GM12864 (cell line): ENCODE measurements at regions not wholly inside any gene's neighbourhood (a gene's known extent, or its start where the extent isn't known, plus 50 kb on each side); places are given as distances from the start of the nearest gene placed in this dataset.

Experiments used
- DNase-seq: peaks from one replicate; pipeline ENCODE4 v3.0.0-alpha.2; 2011; ENCODE audit warnings: low read depth
- H3K4me3 ChIP-seq: 2 replicates; pipeline ENCODE4 v1.5.1; 2011; ENCODE audit warnings: mild to moderate bottlenecking, low read depth, low read length, control low read depth
- TF ChIP-seq, protein P1 (sequence below): IDR thresholded peaks from 2 replicates; pipeline ENCODE4 v1.5.1; 2011; ENCODE audit warnings: low read depth, mild to moderate bottlenecking, moderate library complexity, low read length, control low read depth, inconsistent platforms; ENCODE audit errors: missing control alignments

DNA sequence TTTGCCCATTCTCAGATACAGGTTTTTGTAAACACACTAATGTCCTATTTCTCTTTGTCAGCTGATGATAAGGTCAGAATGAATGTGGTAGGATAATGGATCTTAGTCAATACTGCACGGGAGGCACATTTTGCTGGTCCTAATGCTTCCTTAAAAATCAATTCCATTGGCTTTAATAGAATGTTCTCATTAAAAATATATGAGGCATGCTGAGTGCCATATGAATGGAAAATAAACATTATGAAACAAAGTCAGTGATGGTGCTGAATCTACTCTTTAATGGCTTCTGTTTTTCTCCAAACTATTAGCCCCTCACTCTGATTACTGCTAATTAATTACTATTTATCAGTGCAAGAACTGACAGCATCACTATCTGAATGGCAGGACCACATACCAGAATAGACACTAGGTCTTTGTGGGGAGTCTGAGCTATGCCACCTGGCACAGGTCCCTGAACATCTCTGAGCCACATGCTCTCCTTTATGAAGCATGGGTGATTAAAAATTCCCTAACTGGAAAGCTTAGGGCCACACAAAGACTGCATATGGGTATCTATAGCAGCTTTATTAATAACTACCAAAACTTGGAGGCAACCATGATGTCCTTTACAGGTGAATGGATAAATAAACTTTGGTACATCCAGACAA is 278.9 kb downstream of the MEX3B start:
- no peak for DNase-seq
- TF ChIP-seq, protein P1, sequence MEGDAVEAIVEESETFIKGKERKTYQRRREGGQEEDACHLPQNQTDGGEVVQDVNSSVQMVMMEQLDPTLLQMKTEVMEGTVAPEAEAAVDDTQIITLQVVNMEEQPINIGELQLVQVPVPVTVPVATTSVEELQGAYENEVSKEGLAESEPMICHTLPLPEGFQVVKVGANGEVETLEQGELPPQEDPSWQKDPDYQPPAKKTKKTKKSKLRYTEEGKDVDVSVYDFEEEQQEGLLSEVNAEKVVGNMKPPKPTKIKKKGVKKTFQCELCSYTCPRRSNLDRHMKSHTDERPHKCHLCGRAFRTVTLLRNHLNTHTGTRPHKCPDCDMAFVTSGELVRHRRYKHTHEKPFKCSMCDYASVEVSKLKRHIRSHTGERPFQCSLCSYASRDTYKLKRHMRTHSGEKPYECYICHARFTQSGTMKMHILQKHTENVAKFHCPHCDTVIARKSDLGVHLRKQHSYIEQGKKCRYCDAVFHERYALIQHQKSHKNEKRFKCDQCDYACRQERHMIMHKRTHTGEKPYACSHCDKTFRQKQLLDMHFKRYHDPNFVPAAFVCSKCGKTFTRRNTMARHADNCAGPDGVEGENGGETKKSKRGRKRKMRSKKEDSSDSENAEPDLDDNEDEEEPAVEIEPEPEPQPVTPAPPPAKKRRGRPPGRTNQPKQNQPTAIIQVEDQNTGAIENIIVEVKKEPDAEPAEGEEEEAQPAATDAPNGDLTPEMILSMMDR: no peak
- H3K4me3 ChIP-seq: no peak overlapping the region

DNA sequence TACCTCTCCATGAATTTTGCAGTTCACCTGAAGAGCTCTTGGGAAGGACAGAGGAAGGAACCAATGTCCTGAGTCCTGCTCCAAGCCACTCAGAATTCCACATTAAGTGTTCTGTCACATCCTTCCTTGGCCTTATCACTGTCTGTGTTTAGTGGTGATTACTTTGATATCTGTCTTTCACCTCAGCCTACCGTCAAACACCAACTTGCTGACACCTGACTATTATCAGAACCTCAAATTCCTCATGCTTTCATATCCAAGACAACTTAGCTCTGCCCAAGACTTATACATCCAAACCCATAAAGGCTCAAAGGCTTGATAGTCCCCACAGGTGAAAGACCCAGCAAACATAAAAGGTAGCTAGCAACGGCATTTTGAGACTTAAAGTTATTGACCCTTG is 280.0 kb downstream of the MEX3B start:
- H3K4me3 ChIP-seq: no peak overlapping the region
- no peak for DNase-seq
- TF ChIP-seq, protein P1: no peak

DNA sequence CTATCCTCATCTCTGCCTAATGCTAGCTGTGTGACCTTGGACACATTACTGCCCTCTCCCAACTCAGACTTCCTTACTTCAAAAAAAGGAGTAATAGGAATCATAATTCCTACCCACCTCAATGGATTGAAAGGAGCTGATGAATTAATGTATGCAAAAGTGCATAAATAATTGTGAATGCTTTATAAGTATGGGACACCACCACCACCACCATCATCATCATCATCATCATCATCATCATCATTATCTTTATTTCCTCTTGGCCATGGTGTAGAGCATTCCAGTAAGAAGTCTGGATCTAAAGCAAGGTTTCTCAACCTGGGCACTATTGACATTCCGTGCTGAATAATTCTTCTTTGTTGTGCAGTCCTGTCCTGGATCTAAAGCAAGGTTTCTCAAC is 282.5 kb downstream of the MEX3B start:
- DNase-seq: no peak
- TF ChIP-seq, protein P1: no peak
- no peak overlapping the region for H3K4me3 ChIP-seq

DNA sequence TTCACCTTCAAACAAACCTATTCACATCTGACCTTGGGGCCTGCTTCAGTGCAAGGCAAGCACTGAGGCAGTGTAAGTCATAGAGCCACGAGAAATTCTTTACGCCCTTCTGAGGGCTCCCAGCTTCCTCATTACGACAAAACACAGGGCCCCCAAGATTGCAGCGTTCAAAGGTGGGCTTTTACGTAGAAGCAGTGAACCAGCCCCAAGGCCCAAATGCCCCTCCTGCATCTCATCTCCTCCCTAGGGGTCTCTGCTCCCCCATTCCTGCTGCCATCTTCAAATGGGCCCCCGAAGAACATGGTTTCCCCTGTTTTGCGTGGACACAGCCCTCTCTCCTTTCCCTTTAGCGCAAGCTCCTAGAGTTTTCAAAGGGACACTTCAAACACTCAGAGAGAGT is 285.1 kb downstream of the MEX3B start:
- TF ChIP-seq, protein P1: no peak
- no peak for DNase-seq
- no peak overlapping the region for H3K4me3 ChIP-seq

DNA sequence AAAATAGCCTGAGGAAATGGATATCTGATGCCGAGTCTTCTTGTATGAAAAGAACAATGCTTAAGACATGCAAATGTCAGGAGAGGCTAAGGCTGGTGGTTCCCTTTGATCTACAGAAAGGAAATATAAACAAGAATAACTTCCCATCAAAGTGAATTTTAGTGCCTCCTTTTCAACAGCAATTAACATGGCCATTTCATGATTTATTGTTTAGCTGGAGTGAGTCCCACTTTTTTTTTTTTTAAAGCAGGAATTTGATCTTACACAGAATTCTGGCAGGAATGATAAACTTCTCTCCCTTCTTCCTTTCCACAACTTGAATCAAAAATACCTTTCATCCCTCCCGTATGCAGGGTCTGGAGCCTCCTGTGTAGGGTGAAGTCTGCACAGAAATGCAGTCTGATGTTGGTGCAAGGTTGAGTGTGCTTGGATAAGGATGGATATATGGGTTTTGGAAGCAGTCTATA is 287.0 kb downstream of the MEX3B start:
- DNase-seq: no peak
- H3K4me3 ChIP-seq: no peak overlapping the region
- TF ChIP-seq, protein P1: no peak

DNA sequence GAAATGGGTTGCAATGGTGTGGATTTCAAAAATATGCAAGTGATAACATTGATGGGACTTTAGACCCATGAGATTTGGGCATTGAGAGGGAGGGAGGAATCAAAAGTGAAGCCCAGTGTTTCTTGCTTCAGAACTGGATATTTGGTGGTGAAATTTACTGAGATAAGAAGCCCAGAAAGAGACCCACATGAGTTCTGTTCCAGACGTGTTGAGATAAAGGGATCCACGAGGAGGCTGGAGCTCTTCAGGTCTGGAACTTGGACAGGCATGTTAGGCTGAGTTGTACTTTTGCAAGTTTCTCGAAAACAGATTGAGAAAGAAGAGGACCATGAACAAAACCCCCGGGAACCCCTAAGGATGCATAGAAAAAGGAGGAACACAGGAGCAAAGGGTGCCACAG is 290.2 kb downstream of the MEX3B start:
- DNase-seq: no peak
- TF ChIP-seq, protein P1: no peak
- no peak overlapping the region for H3K4me3 ChIP-seq

DNA sequence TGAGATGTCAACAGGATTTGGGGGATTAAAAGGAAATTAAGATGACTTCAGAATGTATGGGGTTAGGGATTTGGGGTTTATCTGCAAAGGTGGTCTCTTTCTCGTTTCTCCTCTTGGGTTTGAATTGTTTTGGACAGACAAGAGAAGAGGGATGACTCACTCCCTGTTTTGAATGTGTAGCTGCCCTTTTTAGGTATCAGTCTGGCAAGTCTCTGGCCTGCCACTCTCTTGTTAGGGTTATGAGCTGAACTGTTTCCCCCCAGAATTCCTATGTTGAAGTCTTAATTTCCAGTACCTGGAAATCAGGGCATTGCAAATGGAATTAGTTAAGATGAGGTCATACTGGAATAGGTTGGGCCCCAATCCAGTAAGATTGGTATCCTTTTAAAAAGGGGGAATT is 291.7 kb downstream of the MEX3B start:
- TF ChIP-seq, protein P1: no peak
- no peak overlapping the region for H3K4me3 ChIP-seq
- no peak for DNase-seq
